Effector memory CD4-positive, alpha-beta T cell (primary cell): ENCODE measurements at regions not wholly inside any gene's neighbourhood (a gene's known extent, or its start where the extent isn't known, plus 50 kb on each side); places are given as distances from the start of the nearest gene placed in this dataset.

ENCODE experiments used
- DNase-seq, 3 donors: peaks; one replicate each; pipeline ENCODE4 v3.0.0-alpha.2; 2020
- H3K27ac ChIP-seq: 2 replicates; pipeline ENCODE4 v1.7.0; 2013; ENCODE audit warnings: mild to moderate bottlenecking, low read length, moderate library complexity; ENCODE audit not compliant: insufficient read depth, poor library complexity, severe bottlenecking
- H3K27me3 ChIP-seq: replicated peaks from 2 replicates; pipeline ENCODE4 v1.7.0; 2013; ENCODE audit warnings: mild to moderate bottlenecking, low read length; ENCODE audit not compliant: insufficient read depth, control insufficient read depth, poor library complexity, severe bottlenecking
- H3K36me3 ChIP-seq: 2 replicates; pipeline ENCODE4 v1.7.0; 2013; ENCODE audit warnings: mild to moderate bottlenecking, low read length, moderate library complexity; ENCODE audit not compliant: control insufficient read depth, insufficient read depth
- H3K4me1 ChIP-seq: 2 replicates; pipeline ENCODE4 v1.7.0; 2013; ENCODE audit warnings: low read length, mild to moderate bottlenecking; ENCODE audit not compliant: control insufficient read depth, insufficient read depth, poor library complexity, severe bottlenecking
- H3K4me3 ChIP-seq: 2 replicates; pipeline ENCODE4 v1.7.0; 2013; ENCODE audit warnings: low read length, low read depth, mild to moderate bottlenecking; ENCODE audit not compliant: insufficient read depth, poor library complexity, severe bottlenecking
- H3K9me3 ChIP-seq: 2 replicates; pipeline ENCODE4 v1.7.0; 2013; ENCODE audit warnings: mild to moderate bottlenecking, low read length, moderate library complexity; ENCODE audit not compliant: control insufficient read depth

DNA sequence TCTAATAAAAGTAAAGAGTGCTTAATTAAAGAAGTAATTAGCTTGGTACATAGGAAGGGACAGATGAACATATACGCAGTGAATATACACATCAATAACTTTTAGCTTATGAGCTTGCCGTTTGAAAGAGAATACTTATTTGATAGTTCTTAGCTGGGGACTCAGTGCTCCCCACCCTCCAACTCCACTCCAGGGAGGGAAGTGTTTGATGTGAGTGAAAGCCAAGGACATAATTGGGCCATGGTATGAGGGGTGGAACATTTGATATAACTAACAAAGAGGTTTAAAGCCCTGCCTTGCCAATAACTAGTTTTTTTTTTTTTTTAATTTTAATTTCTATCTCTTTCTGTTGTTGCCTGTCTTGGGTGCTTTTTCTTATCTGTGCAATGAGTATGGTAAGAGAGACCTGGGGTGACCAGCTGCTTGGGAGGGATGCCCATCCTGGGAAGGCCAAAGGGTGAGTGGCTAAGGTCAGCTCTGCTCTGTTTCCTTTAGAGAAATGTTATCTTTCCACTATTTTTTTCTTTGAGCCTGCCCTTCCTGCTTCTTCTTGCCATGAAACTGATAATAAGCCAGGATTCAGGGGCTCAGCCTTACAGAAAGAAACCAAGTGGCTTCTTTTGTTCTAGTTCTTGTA lies 132.8 kb upstream of the CPSF6 start:
- H3K36me3 ChIP-seq, result no peaks in the 10 kb centered on the region
- no peak for DNase-seq
- H3K4me3 ChIP-seq, result no peak overlapping the region
- no peaks in the 10 kb centered on the region for H3K27me3 ChIP-seq
- no peaks in the 10 kb centered on the region for H3K9me3 ChIP-seq
- no peaks in the 10 kb centered on the region for H3K4me1 ChIP-seq
- no peak overlapping the region for H3K27ac ChIP-seq

DNA sequence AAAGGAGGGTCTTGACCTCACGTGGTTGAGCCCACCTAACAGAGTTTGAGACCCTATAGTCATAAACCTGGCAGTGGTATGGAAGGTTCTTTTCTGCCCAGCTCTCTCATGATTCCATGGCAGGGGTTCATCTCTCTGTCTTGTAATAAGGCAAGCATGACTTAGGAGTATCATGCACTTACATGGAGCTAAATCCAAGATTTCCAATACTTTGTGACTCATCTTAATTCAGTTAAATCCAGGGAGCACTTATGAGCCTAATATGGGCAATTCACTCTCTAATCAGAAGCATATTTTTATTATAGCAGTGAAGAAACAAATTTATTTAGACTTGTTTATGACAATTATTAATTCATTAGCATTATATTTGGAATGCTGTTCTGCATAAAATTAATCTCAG lies 131.8 kb upstream of the CPSF6 start:
- Histone ChIP-seq H3K4me3 (no peak overlapping the region), H3K36me3 (no peaks in the 10 kb centered on the region), H3K27me3 (no peaks in the 10 kb centered on the region), H3K4me1 (no peaks in the 10 kb centered on the region), H3K9me3 (no peaks in the 10 kb centered on the region), H3K27ac (no peak overlapping the region)
- DNase-seq, result no peak

DNA sequence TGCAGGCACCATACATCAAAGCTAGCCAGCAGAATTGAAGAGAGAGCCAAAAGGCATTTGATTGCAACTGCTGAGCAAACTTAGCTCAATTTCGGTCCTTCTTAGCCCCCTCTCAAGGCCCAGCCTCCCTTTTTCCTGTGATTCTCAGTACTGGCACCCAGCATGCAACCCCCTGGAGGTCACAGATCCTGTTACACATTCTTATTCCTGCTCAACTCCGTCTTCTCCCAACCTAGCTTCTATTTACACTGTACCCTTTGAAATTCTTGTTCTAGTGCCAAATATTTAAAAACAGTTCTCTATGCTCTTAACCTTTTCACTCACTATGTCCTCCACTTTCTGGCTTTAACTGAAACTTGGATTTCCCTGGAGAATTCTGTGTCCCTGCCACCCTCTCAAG lies 131.3 kb upstream of the CPSF6 start:
- no peak for DNase-seq
- no peaks in the 10 kb centered on the region for H3K4me1 ChIP-seq

DNA sequence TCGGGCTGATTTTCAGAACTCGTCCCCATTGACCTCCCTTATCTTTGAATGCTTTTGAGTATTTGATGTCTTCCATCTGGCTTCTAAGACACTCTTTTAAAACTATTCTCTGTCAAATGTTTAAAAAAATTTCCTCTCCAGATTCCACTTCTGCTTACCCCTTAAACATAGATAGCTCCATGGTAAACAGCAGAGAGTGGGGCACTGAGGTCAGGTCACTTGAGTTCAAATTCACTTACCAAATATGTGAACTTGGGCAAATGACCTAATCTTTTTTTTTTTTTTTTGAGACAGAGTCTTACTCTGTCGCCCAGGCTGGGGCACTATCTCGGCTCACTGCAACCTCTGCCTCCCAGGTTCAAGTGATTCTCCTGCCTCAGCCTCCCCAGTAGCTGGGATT lies 126.8 kb upstream of the CPSF6 start:
- Histone ChIP-seq H3K36me3 (no peaks in the 10 kb centered on the region), H3K27ac (no peak overlapping the region), H3K4me1 (no peaks in the 10 kb centered on the region), H3K4me3 (no peak overlapping the region), H3K27me3 (no peaks in the 10 kb centered on the region), H3K9me3 (no peaks in the 10 kb centered on the region)
- DNase-seq, result no peak

More for the DNA sequence above, 131.3 kb upstream of the CPSF6 start:
- no peaks in the 10 kb centered on the region for H3K27me3 ChIP-seq
- H3K27ac ChIP-seq, result no peak overlapping the region
- no peaks in the 10 kb centered on the region for H3K9me3 ChIP-seq
- H3K36me3 ChIP-seq, result no peaks in the 10 kb centered on the region
- H3K4me3 ChIP-seq, result no peak overlapping the region

DNA sequence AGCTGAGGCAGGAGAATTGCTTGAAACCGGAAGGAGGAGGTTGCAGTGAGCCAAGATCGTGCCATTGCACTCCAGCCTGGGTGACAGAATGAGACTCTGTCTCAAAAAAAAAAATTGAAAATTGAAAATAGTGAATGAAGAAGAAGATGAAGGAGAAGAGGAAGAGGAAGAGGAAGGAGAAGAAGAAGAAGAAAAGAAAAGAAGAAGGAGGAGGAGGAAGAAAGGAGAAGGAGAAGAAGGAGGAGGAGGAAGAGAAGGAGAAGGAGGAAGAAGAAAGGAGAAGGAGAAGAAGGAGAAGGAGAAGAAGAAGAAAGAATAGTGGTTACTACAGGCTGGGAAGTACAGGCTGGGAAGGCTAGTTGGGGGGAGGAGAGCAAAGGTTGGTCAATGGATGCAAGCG lies 124.3 kb upstream of the CPSF6 start:
- Histone ChIP-seq H3K4me3 (no peak overlapping the region), H3K27me3 (no peaks in the 10 kb centered on the region), H3K36me3 (no peaks in the 10 kb centered on the region), H3K27ac (no peak overlapping the region), H3K9me3 (no peaks in the 10 kb centered on the region), H3K4me1 (no peaks in the 10 kb centered on the region)
- DNase-seq, result no peak

DNA sequence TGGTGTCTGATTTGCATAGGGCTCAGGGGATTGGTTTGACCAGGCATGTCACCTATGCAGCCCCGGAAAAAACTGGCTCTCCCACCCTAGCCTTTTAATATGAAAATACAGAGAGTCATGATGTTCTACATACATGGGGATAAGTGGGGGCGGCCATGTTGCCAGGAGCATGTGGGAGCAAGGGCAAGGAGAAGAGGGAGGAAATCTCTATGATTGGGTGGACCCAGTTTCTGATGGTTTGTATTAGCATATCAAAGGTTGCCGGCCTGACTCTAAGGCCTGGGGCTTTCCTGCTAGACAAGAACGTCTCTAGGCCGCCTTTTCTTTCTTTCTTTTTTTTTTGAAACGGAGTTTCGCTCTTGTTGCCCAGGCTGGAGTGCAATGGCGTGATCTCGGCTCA lies 123.4 kb upstream of the CPSF6 start:
- no peak for DNase-seq
- Histone ChIP-seq H3K4me3 (no peak overlapping the region), H3K4me1 (no peaks in the 10 kb centered on the region), H3K9me3 (no peaks in the 10 kb centered on the region), H3K27me3 (no peaks in the 10 kb centered on the region), H3K36me3 (no peaks in the 10 kb centered on the region), H3K27ac (no peak overlapping the region)

DNA sequence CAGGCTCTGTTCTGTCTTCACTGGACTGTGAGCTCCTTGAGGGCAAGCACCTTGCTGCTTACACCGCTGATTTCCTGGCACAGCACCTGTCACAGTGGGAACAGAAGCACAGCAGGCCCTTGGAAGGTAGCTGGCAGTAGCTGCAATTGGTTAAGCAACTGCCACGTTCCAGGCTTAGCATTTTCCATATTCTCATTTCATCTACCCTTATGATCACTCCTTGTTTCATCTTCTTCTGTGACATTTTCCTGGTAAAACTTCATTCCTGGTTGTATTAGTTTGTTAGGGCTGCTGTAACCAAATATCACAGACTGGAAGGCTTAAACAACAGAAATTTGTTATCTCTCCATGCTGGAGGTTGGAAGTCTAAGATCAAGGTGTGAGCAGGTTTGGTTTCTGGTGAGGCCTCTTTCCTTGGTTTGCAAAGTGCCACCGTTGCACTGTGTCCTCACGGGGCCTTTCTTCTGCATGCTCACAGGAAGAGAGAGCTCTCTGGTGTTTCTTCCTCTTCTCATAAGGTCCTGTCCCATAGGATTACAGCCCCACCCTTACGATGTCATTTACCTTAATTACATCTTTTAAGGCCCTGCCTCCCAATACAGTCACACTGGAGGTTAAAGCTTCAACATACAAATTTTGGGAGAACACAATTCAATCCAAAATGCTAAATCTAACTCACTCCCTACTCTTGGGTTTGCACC lies 121.7 kb upstream of the CPSF6 start:
- no peaks in the 10 kb centered on the region for H3K4me1 ChIP-seq
- no peak overlapping the region for H3K27ac ChIP-seq
- H3K4me3 ChIP-seq, result no peak overlapping the region
- no peak for DNase-seq
- no peaks in the 10 kb centered on the region for H3K36me3 ChIP-seq
- no peaks in the 10 kb centered on the region for H3K27me3 ChIP-seq
- H3K9me3 ChIP-seq, result no peaks in the 10 kb centered on the region

DNA sequence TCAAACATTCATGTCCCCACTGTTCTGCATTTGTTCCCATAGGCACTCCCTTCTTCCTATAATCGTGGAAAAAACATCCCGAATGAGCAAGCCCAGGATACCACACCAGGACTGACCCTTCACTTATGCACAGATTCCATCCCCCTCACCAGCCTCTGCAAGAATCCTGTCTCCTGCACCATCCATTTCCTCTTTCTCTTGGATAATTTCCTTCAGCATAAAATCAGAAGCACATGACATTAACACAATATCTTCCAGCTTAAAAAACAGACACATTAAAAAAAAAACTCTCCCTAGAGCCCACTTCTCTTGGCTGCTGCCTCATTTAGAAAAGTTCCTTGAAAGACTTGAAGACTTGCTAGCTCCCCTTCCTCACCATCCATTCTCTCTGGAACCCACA lies 120.9 kb upstream of the CPSF6 start:
- Histone ChIP-seq H3K36me3 (no peaks in the 10 kb centered on the region), H3K9me3 (no peaks in the 10 kb centered on the region), H3K4me1 (no peaks in the 10 kb centered on the region), H3K4me3 (no peak overlapping the region), H3K27ac (no peak overlapping the region), H3K27me3 (no peaks in the 10 kb centered on the region)
- DNase-seq, result no peak

DNA sequence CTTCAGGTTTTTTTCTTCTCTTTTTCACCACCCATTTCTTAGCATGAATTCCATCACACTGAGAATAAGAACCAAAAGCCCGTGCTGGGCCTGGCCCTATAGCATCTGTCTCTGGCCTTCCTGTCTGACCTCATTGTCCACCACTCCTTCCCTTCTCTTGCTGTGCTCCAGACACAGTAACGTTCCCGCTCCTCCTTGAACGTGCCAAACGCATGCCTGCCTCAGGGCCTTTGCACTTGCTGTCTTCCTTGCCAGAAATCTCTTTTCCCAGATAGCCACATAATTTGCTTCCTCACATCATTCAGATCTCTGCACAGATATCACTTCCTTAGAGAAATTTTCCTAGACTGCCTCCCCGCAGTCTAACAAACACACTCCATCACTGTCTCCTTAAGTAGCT lies 119.6 kb upstream of the CPSF6 start:
- Histone ChIP-seq H3K27ac (no peak overlapping the region), H3K4me1 (no peaks in the 10 kb centered on the region), H3K9me3 (no peaks in the 10 kb centered on the region), H3K36me3 (no peaks in the 10 kb centered on the region), H3K4me3 (no peak overlapping the region), H3K27me3 (no peaks in the 10 kb centered on the region)
- DNase-seq, result no peak

DNA sequence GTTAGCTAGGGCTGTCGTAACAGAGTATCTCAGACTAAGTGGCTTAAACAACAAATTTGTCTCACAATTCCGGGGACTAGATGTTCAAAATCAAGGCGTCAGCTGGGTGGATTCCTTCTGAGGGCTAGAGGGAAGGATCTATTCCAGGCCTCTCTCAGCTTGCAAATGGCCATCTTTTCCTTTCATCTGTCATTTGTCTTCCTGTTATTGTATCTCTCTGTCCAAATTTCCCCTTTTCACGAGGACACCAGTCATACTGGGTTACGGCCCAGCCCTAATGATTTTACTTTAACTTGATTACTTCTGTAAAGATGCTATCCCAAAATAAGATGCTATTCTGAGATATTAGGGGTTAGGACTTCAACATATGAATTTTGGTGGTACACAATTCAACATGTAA lies 119.0 kb upstream of the CPSF6 start:
- Histone ChIP-seq H3K27ac (no peak overlapping the region), H3K27me3 (no peaks in the 10 kb centered on the region), H3K9me3 (no peaks in the 10 kb centered on the region), H3K4me3 (no peak overlapping the region), H3K36me3 (no peaks in the 10 kb centered on the region), H3K4me1 (no peaks in the 10 kb centered on the region)
- DNase-seq, result no peak
